H9 (cell line): ENCODE measurements at regions not wholly inside any gene's neighbourhood (a gene's known extent, or its start where the extent isn't known, plus 50 kb on each side); places are given as distances from the start of the nearest gene placed in this dataset.

Experiments used
- DNase-seq: peaks from one replicate; pipeline ENCODE4 v3.0.0-alpha.2; 2017
- H2AFZ ChIP-seq: one replicate; pipeline ENCODE4 v1.6.1; 2013; ENCODE audit warnings: mild to moderate bottlenecking, low read length, control low read depth, moderate library complexity
- H2AK5ac ChIP-seq: 2 replicates; pipeline ENCODE4 v1.6.1; 2013; ENCODE audit warnings: low read length, control low read depth, mixed read lengths; ENCODE audit not compliant: insufficient read length
- H2BK120ac ChIP-seq: one replicate; pipeline ENCODE4 v1.6.1; 2013; ENCODE audit warnings: low read depth, mild to moderate bottlenecking, low read length, control low read depth, inconsistent platforms; ENCODE audit not compliant: poor library complexity, severe bottlenecking
- H2BK12ac ChIP-seq: 2 replicates; pipeline ENCODE4 v1.6.1; 2013; ENCODE audit warnings: low read length, control low read depth, mixed read lengths, low read depth; ENCODE audit not compliant: insufficient read length
- H2BK15ac ChIP-seq: 2 replicates; pipeline ENCODE4 v1.6.1; 2013; ENCODE audit warnings: low read depth, low read length, control low read depth
- H2BK20ac ChIP-seq: one replicate; pipeline ENCODE4 v1.6.1; 2013; ENCODE audit warnings: low read depth, mild to moderate bottlenecking, low read length, control low read depth, inconsistent platforms; ENCODE audit not compliant: poor library complexity, severe bottlenecking
- H2BK5ac ChIP-seq: 2 replicates; pipeline ENCODE4 v1.6.1; 2013; ENCODE audit warnings: low read length, control low read depth, mixed read lengths; ENCODE audit not compliant: insufficient read length
- H3K14ac ChIP-seq: 2 replicates; pipeline ENCODE4 v1.6.1; 2013; ENCODE audit warnings: low read length, control low read depth; ENCODE audit not compliant: insufficient read depth
- H3K18ac ChIP-seq: 2 replicates; pipeline ENCODE4 v1.6.1; 2013; ENCODE audit warnings: low read depth, mild to moderate bottlenecking, mixed read lengths, low read length, control low read depth; ENCODE audit not compliant: insufficient read length
- H3K23ac ChIP-seq: 2 replicates; pipeline ENCODE4 v1.6.1; 2013; ENCODE audit warnings: low read length, control low read depth, mixed read lengths, low read depth; ENCODE audit not compliant: insufficient read length
- H3K23me2 ChIP-seq: 2 replicates; pipeline ENCODE4 v1.6.1; 2013; ENCODE audit warnings: low read depth, mild to moderate bottlenecking, mixed read lengths, low read length, control low read depth; ENCODE audit not compliant: insufficient read length, poor library complexity, severe bottlenecking
- H3K27ac ChIP-seq: 2 replicates; pipeline ENCODE4 v1.5.1; 2013; ENCODE audit warnings: low read length, control low read depth, mixed read lengths, low read depth; ENCODE audit not compliant: insufficient read length
- H3K27me3 ChIP-seq: 2 replicates; pipeline ENCODE4 v1.6.1; 2013; ENCODE audit warnings: low read length, control low read depth, inconsistent platforms; ENCODE audit not compliant: insufficient read depth
- H3K4ac ChIP-seq: 2 replicates; pipeline ENCODE4 v1.6.1; 2013; ENCODE audit warnings: low read depth, mild to moderate bottlenecking, control low read depth, inconsistent platforms, low read length, moderate library complexity
- H3K4me1 ChIP-seq: 2 replicates; pipeline ENCODE4 v1.6.1; 2013; ENCODE audit warnings: low read length, control low read depth, inconsistent platforms; ENCODE audit not compliant: insufficient read depth
- H3K4me2 ChIP-seq: 2 replicates; pipeline ENCODE4 v1.6.1; 2013; ENCODE audit warnings: low read length, control low read depth, mixed read lengths; ENCODE audit not compliant: insufficient read length, insufficient read depth
- H3K56ac ChIP-seq: 2 replicates; pipeline ENCODE4 v1.6.1; 2013; ENCODE audit warnings: low read depth, mild to moderate bottlenecking, mixed read lengths, low read length, control low read depth; ENCODE audit not compliant: insufficient read length
- H3K79me1 ChIP-seq: 2 replicates; pipeline ENCODE4 v1.6.1; 2013; ENCODE audit warnings: low read depth, mild to moderate bottlenecking, moderate library complexity, low read length, control low read depth, inconsistent platforms; ENCODE audit not compliant: insufficient read depth, poor library complexity, severe bottlenecking
- H3K79me2 ChIP-seq: 2 replicates; pipeline ENCODE4 v1.6.1; 2013; ENCODE audit warnings: low read length, control low read depth, inconsistent platforms; ENCODE audit not compliant: insufficient read depth
- H3K9ac ChIP-seq: 2 replicates; pipeline ENCODE4 v1.6.1; 2013; ENCODE audit warnings: low read length, control low read depth, mixed read lengths; ENCODE audit not compliant: insufficient read length; ENCODE audit errors: extremely low read depth
- H3K9me3 ChIP-seq: one replicate; pipeline ENCODE4 v1.6.1; 2013; ENCODE audit warnings: low read depth, low read length, inconsistent platforms; ENCODE audit not compliant: control insufficient read depth
- H3T11ph ChIP-seq: one replicate; pipeline ENCODE4 v1.6.1; 2013; ENCODE audit warnings: mild to moderate bottlenecking, low read length, control low read depth, inconsistent platforms
- H4K20me1 ChIP-seq: one replicate; pipeline ENCODE4 v1.6.1; 2013; ENCODE audit not compliant: control insufficient read depth, insufficient read length, insufficient read depth
- H4K5ac ChIP-seq: 2 replicates; pipeline ENCODE4 v1.6.1; 2013; ENCODE audit warnings: low read depth, mild to moderate bottlenecking, mixed read lengths, low read length, control low read depth; ENCODE audit not compliant: insufficient read length
- H4K8ac ChIP-seq: replicated peaks from 2 replicates; pipeline ENCODE4 v1.6.1; 2013; ENCODE audit warnings: low read length, control low read depth, mixed read lengths, low read depth; ENCODE audit not compliant: insufficient read length
- H4K91ac ChIP-seq: 2 replicates; pipeline ENCODE4 v1.6.1; 2013; ENCODE audit warnings: low read depth, mild to moderate bottlenecking, moderate library complexity, mixed read lengths, low read length, control low read depth; ENCODE audit not compliant: insufficient read length
- H3K27ac Mint-ChIP-seq, 3 experiments: 2 replicates in 2 of 3; 3 replicates in 1 of 3; pipeline ENCODE4 v1.8.0; 2020 to 2021; ENCODE audit warnings: mixed read lengths in 3 of 3, mild to moderate bottlenecking in 1 of 3, moderate library complexity in 1 of 3
- H3K27me3 Mint-ChIP-seq: 2 replicates; pipeline ENCODE4 v1.8.0; 2021; ENCODE audit warnings: low read depth, mild to moderate bottlenecking, moderate library complexity, mixed read lengths
- H3K36me3 Mint-ChIP-seq, 3 experiments: 2 replicates in 2 of 3; 3 replicates in 1 of 3; pipeline ENCODE4 v1.8.0; 2020 to 2021; ENCODE audit warnings: low read depth in 3 of 3, mixed read lengths in 3 of 3; ENCODE audit not compliant: insufficient read depth in 1 of 3
- H3K4me1 Mint-ChIP-seq, 2 experiments: 2 replicates each; pipeline ENCODE4 v1.8.0; 2020; ENCODE audit warnings: mixed read lengths in 2 of 2
- H3K4me3 Mint-ChIP-seq, 2 experiments: 2 replicates in 1 of 2; 3 replicates in 1 of 2; pipeline ENCODE4 v1.8.0; 2020 to 2021; ENCODE audit warnings: mild to moderate bottlenecking in 2 of 2, mixed read lengths in 2 of 2, moderate library complexity in 1 of 2
- H3K9me3 Mint-ChIP-seq, 2 experiments: 2 replicates in 1 of 2; 3 replicates in 1 of 2; pipeline ENCODE4 v1.8.0; 2020; ENCODE audit warnings: mild to moderate bottlenecking in 2 of 2, mixed read lengths in 2 of 2, moderate library complexity in 1 of 2
- CTCF ChIP-seq: fragments of 200-600 bp; sonication (generic); conservative IDR thresholded peaks from 3 replicates; pipeline ENCODE4 v1.8.0; 2021; ENCODE audit warnings: antibody characterized with exemption, mild to moderate bottlenecking
- WGBS: extraction: QIAGEN DNeasy Blood & Tissue Kit; methylation state at CpG from one replicate; pipeline ENCODE4 v1.1.7; 2013; ENCODE audit warnings: missing lambda C conversion rate, low lambda C conversion rate, mixed read lengths; ENCODE audit not compliant: insufficient read length; ENCODE audit errors: extremely low coverage; 5-methylcytosine and 5-hydroxymethylcytosine counted together

DNA sequence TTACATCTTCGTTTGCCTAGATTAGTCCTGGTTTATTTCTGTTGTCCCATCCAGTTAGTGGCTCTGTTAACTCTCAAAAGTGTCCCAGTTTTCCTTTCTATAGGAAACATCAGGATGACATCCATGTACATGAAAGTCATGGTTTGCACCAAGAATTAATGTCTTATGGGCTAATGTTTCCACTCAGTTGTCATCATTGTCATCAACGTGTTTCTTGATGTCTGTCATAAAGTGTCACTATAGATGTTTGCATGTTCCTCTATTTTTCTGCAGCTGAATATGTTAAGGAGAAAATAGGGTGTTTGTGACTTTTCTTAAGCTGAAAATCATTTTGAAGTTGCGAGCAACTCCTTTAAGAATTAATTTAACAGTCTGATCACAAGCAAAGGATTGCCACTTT is 567.0 kb downstream of the TMEM114 start:
- H3K23me2 ChIP-seq: no peaks in the 10 kb centered on the region
- H3K4ac ChIP-seq: no peak overlapping the region
- no peak overlapping the region for H3K18ac ChIP-seq
- no peak overlapping the region for H2BK12ac ChIP-seq
- H2BK120ac ChIP-seq: no peak overlapping the region
- Mint-ChIP-seq H3K4me3 (no peak overlapping the region), H3K9me3 (no peaks in the 10 kb centered on the region; a peak in 1 of 5 replicates), H3K4me1 (no peaks in the 10 kb centered on the region), H3K27me3 (no peaks in the 10 kb centered on the region), H3K27ac (no peak overlapping the region), H3K36me3 (no peaks in the 10 kb centered on the region)
- no peak overlapping the region for H3K27ac ChIP-seq
- no peak overlapping the region for H2AK5ac ChIP-seq
- no peak overlapping the region for H3K9ac ChIP-seq
- no peaks in the 10 kb centered on the region for H3K4me1 ChIP-seq
- no peaks in the 10 kb centered on the region for H3K79me1 ChIP-seq
- no peaks in the 10 kb centered on the region for H3K9me3 ChIP-seq
- no peak overlapping the region for H4K5ac ChIP-seq
- no CpG with 5 or more reads among the region's 3 CpGs for WGBS
- no peaks in the 10 kb centered on the region for H4K20me1 ChIP-seq
- H3K56ac ChIP-seq: no peak overlapping the region
- H2BK15ac ChIP-seq: no peak overlapping the region
- no peak overlapping the region for H4K8ac ChIP-seq
- no peak overlapping the region for H2BK20ac ChIP-seq
- H2BK5ac ChIP-seq: no peak overlapping the region
- no peak overlapping the region for H4K91ac ChIP-seq
- no peak overlapping the region for H2AFZ ChIP-seq
- H3K79me2 ChIP-seq: no peaks in the 10 kb centered on the region
- H3K14ac ChIP-seq: no peak overlapping the region
- H3K27me3 ChIP-seq: no peaks in the 10 kb centered on the region
- no peak overlapping the region for H3K23ac ChIP-seq
- TF ChIP-seq CTCF: no peak
- DNase-seq: no peak
- no peak overlapping the region for H3T11ph ChIP-seq
- H3K4me2 ChIP-seq: no peak overlapping the region
